HG03159 (cell line): ENCODE measurements at regions not wholly inside any gene's neighbourhood (a gene's known extent, or its start where the extent isn't known, plus 50 kb on each side); places are given as distances from the start of the nearest gene placed in this dataset.
"Not testable (repeated sequence)": the region's sequence is repeated elsewhere in the genome, so short reads cannot be mapped to it uniquely, and the experiment has no call there.

Experiments used
- ATAC-seq: cut with Tn5 transposase; IDR thresholded peaks from one replicate; pipeline ENCODE4 v1.9.1; 2021; ENCODE audit warnings: mild to moderate bottlenecking, moderate library complexity; ENCODE audit not compliant: unreplicated experiment

DNA sequence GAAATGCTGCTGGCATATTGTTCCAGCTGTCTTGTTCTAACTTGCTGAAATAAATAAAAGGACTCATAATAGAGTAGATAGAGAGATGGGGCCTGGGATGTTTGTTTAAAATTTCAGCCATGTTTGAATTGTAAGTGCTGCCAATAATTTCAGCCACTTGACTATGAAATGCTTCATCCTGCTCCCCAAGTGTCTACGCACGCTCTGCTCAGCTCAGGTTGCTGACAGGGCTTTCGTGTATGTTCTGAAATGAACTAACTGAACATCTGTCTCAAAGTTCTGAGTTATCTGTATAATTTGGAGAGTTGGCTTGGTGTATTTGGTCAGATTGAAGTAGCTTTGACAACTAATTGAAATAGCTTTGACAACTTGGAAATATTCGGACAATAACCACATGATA is 387.8 kb downstream of the BMP2 start:
- no peak for ATAC-seq

DNA sequence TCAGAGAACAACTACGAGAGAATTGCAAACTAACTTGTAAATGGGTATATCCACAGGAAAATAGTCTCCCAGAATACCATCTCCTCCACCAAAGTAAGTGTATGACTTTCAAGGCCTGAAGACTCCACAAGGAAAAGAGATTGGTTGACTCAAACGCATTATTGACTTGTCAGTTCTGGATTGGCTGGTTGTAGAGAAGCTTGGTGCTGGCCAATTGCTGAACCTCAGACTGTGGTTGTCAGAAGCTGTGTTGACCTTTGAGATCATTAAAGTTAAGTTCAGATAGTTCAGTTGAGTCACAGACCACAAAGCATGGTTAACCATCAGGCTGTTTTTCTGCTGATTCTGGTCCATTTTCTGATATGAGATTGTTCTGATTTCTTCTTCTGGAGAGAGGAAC is 388.3 kb downstream of the BMP2 start:
- ATAC-seq, result no peak

DNA sequence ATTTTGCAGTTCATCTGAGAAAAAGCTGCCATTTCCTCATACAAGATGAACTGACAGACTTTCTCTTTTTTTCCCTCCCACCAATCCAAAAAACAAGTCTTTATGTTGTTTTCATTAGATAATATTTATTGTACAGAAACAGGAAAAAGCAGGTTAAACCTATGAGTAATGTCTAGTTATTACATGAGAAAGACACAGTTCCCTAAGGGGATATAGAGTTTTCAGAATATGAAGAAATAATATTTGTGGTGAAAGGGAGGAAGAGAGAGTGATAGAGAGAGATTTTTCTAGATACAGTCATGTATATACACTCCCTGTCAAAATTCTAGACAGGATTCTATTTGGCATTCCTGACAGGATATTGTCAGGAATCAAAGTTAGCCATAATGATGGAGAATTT is 392.4 kb downstream of the BMP2 start:
- no peak for ATAC-seq

DNA sequence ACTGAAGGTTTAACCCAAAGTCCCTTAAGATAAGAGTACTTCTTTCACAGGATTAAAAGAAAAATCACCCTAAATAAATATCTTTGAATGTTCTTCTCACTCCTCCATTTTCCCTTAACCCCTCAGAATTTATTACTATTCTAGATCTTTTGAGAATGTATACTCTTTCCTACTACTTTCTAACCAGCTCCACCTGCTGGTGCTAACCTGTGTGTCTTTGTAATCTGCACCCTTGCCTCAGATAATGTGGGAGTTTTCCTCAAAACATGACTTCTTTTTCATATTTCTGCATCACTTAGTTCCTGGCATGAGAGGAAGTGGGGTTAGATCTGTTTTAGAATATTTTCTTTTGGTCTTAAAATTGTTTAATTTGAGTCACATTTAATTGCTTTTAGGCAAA is 394.2 kb downstream of the BMP2 start:
- ATAC-seq, result no peak

DNA sequence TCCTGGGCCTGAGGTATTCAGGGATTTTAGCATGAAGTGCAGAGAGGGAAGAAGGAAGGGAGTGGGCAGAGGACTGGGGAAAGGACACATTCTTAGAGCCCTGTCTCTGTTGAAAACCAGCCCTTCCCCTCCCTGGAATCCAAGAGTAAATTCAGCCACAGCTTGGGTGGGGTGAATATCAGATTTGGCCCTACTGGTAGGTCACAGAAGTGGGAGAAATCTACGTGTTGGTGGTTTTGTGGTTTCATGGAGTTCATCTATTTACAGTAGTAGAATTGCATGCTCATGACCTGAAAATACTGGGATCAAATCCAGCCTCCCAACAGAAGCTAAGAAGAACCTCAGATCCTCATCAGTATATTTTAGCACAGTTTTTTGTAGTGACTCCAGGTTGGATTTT is 404.4 kb downstream of the BMP2 start:
- ATAC-seq, result no peak

DNA sequence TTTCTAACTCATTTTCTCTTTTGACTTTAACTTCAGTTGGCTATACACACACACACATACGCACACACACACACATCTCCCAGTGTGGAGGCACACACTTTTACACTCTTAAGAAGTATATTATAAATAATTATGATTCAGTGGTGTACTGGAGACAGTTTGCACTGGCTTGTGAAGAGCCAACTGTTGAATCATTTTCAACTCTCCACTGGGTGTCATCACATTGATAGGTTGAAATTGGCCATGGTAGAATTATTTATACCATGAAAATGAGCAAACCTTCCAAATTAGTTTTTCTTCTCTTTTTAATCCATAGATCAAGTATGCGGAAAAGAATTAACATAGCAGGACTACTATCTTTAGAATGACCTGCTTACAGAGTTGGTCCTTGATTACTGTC is 407.1 kb downstream of the BMP2 start:
- ATAC-seq, result no peak

DNA sequence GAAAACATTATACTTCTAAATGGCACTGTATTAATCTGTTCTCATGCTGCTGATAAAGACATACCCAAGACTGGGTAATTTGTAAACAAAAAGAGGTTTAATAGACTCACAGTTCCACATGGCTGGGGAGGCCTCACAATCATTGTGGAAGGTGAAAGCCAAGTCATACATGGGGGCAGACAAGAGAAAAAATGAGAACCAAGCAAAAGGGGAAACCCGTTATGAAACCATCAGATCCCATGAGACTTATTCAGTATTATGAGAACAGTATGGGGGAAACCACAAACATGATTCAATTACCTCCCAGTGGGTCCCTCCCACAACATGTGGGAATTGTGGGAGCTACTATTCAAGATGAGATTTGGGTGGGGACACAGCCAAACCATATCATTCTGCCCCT is 408.3 kb downstream of the BMP2 start:
- ATAC-seq, result not testable (repeated sequence)

DNA sequence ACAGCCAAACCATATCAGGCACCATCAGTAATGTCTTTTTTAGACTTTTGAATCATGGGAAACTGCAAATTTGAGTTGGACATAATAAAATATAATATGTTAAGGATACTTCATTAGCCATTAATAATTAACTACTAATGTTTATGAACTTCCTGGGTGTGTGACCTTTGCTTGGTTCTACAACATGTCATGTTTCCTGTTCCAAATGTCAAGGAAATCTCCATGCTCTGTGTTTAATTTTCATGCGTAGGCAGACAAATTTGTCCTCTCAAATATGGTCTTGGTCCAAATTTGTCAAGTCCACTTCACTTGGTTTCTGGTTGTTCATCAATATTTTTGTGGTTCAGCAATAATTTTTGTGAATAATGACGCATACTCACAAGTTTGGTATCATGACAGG is 410.5 kb downstream of the BMP2 start:
- ATAC-seq, result no peak

DNA sequence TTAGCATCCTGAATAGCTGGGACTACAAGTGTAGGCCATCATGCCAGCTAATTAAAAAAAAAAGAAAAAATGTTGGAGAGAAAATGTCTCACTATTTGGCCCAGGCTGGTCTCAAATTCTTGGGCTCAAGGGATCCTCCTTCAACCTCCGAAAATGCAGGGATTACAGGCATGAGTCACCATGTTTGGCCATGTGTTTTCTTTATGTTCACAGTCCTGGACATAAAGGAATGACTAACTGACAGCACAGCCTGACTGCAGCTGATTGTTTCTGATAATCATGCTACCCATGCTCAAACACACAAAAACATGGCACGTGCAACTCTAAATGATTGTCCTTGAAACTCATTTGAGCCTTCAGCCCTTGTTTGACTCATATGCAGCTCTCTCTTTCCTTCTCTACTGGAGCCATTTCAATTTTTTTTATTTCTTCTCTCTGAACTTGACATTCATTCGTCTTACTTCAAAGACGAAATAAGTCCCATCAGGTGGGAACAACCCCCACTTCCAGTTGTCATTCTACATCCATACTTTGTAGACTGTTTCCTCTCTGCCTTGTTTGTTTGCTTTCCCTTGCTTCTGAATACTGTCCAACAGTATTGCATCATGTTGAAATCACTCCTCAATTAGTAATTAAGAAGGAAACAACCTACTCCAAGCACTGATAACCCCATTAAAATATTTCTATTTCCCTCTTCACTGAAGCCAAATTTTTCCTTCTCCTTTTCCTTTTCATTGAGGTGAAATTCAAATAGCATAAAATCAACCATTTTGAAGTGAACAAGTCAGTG is 413.0 kb downstream of the BMP2 start:
- no peak for ATAC-seq

DNA sequence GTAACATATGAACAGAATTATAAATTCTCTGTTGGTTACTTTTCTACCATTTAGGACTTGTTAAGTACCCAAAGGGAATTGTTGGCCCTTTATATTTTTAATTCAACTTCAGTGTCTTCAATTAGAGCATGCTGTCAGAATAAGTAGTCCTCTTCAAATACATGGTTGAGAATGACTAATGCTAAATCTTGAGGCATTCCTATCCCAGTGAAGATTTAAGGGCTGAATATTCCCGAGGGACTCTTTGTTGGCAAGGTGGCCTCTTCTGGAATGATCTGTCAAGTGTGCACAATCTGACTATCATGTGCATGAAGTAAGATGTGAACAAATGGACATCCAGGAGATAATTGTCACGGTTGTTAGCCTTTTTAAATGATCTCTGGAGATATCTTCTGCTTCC is 421.7 kb downstream of the BMP2 start:
- ATAC-seq, result no peak

DNA sequence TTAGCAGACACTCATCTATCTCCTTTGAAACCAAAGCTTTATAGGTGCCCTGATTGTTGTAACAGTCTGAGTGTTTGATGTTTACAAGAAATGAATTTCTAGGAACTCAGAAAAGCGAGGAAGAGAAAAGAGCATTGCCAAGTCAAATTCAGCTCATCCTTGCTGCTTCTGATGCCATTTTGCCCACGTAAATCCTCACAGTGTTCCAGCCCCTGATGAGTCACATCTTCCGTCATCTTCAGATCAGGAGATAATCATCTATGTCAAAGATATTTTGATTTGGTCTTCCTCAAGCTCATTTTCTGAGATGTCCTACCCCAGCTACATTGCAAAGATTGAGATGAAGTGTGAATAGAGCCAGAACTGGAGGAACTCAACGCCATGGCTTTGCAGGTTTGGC is 426.2 kb downstream of the BMP2 start:
- no peak for ATAC-seq

DNA sequence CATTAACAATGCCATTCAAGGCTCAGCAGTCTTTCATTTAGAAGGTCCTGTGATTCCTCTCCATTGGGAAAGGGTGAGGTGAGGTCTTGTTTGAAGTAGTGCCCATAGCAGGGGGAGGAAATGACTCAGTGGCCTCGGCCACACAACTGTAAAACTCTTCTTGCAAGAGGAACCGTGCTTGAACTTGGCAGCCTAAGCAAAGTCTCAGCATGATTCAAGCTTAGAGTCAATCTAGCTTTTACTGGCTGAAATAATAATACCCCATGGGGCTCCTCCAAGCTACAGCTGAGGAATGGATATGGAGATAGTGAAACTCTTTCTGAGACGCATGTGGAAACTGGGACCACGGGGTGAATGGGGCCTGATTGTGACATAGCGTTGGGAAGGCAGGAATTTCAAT is 428.2 kb downstream of the BMP2 start:
- no peak for ATAC-seq

DNA sequence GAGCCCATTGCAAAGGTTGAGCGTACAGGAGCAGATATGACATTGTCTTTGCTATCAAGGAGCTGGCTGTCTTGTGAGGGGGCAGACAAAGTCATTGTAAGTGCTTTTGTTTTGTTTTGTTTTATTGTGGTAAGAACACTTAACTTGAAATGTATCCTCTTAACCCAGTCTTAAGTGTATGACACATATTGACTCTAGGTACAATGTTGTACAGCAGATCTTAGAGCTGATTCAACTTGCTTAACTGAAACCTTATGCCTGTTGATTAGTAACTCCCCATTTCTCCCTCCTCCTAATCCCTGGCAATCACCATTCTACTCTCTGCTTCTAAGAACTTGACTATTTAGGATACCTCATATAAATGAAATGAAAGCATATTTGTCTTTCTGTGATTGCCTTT is 429.0 kb downstream of the BMP2 start:
- no peak for ATAC-seq

DNA sequence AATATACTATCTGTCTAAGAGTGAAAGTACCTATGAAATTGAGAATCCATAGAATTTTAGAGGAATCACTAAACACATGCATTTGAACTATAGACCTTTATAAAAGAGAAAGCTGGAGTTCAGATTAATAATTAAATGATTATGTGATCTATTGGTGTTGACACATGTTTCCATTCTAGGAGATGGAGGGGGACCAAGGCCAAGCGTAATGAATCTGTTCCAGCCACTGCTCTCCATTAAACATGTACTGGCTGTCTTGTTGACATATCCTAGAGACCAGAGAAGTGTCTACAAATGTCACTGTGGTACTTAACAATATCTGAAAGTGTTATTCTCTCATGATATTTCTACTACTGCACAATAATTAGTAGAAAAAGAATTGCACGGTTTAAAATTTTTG is 432.4 kb downstream of the BMP2 start:
- no peak for ATAC-seq

DNA sequence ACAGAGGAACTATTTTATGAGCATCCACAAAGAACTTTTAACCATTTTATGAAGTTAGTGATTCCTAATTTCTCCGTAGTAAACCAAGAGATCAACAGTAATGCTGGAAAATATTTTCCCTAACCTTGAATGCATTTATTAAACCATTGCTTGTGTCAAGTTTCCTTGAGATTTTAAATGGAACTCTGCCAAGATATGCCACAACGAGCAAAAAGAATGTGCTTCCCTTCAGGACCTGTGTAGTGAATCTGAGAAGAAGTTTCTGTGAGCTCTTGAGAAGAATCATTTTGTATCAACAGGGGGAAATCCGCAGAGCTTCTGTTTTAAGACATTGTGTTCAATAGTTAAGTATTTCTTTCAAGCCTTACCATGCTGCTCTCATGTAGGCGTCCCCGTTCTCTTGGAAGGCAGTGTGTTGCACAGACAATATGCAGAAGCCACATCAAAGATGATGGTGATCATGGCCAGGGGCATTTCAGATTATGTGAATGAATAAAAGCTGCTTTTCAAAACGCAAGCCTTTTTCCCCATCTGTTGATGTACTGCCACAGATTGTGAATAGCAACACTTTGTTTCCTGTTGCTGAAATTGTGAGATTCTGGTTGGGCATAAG is 439.8 kb downstream of the BMP2 start:
- ATAC-seq, result no peak

DNA sequence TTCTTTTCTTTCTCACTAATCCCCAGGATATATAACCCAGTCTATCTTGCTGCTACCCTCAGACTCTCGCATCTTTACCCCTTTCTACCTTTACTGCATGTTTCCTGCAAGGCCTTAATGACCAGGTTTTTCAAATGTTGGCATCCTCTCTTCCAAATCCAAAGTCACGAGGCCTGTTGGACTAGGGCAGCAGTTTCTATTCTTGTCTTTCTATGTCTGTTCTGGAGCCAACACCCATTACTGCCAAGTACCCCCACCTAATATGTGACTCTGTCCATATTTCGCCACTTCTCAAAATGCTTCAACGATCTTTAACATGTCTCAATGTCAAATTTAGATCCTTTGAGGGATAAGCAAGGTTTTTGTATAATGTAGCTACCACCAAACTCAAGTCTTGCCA is 443.4 kb downstream of the BMP2 start:
- no peak for ATAC-seq

DNA sequence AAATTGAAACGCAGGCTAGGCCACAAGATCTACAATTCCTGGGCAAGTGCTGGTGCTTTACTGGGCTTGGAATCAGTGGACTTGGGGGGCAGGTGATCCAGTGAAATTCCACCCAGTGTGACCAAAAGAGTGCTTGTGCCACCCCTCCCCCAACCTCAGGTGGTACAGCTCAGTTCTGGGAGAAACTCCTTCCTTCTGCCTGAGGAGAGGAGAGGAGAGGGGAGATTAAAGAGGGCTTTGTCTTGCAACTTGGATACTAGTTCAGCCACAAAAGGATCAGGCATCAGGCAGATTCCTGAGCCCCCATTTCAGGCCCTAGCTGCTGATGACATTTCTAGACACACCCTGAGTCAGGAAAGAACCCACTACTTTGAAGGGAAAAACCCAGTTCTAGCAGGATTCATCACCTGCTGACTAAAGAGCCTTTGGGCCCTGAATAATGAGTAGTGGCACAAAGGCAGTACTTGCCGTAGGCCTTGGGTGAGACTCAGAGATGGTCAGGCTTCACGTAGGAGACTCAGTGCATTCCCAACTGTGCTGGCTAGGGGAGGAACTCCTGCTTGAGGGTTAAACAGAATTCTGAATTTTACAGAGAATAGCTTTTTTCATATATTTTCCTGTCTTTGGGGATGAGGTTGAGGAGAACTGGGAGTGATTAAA is 446.7 kb downstream of the BMP2 start:
- no peak for ATAC-seq

DNA sequence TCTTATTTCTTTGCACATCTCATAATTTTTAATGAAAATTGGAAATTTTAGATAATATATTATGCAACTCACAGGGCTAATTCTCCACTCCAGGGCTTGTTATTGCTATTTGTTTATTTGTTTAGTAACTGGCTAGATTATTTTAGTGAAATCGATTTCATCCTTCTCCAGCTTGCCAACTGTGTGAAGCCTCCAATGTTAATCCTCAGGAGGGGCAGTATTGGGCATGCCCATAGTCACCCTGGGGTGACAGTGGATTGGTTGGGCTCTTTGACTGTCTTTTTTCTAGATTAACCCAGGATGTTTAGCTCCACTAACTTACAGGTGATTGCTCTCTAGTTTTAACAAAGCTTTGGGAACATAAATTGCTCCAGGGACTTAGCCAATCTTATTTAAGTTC is 450.1 kb downstream of the BMP2 start:
- no peak for ATAC-seq

DNA sequence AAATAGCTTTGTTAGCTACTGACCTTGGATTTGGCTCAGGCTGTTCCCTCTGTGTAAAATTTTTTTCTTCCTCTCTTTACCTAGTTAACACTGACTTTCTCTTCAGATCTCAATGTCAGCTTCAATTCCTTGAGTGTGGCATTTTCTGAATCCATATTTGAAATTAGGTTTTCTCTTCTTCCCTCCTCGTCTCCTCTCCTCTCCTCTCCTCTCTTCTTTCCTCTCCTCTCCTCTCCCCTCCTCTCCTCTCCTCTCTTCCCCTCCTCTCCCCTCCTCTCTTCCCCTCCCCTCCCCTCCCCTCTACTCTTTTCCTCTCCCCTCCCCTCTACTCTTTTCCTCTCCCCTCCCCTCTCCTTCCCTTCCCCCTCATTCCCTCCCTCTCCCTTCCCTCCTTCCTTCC is 453.3 kb downstream of the BMP2 start:
- ATAC-seq, result no peak

DNA sequence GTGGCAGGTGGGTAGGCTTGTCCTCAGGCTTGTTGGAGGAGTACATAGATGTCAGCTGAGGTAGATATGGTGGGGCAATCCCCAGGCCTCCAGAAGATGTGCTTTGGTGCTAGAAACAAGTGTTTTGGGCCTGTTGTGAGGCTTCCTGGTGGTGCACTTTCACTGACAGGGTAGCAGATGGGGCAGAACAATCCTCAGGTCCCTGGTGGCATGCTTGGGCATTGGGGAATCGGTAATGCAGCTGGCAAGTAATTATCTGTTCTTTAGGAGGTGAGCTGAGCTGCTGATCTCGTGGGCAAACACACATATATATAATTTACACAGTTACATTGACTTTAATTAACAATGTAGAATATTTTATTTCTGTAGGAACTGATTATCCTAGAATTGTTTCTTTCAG is 458.7 kb downstream of the BMP2 start:
- no peak for ATAC-seq

DNA sequence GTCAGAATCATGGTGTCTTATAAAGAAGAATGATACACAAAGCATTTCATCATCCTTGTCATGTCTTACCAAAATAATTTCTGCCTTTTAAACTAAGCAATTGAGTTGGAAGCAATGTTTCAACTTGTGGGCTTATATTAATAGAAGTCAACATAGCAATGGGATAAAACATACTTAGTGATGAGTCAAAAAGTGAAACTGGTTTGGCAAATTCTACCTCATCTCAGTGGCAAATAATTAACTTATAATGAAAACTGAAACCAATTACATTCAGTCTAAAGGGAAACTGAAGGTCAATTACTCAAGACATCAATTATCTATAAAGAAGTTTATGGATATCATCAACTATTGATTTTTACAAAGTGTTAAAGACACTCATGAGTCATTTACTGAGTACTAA is 463.8 kb downstream of the BMP2 start:
- no peak for ATAC-seq

DNA sequence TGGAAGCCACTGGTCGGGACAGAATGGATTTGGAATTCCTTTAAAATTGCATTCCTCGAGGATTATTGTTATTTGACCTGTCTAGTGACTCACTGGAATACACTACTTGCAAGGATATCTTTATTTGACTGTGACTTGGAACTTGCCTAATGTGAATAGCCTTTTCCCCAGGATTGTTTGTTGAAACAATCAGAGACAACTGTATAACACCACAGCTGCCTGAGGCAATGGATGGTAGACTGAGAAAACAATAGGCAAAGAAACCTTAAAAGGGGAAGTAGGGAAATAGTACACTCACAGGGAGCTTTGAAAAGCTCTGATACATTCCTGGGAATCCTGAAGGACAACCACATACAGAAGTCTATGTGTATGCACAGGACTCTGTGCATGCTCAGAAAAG is 465.3 kb downstream of the BMP2 start:
- no peak for ATAC-seq
